ENCODE measurements at regions not wholly inside any gene's neighbourhood (a gene's known extent, or its start where the extent isn't known, plus 50 kb on each side); places are given as distances from the start of the nearest gene placed in this dataset.
"Not testable (repeated sequence)": the region's sequence is repeated elsewhere in the genome, so short reads cannot be mapped to it uniquely, and the experiment has no call there.

DNA sequence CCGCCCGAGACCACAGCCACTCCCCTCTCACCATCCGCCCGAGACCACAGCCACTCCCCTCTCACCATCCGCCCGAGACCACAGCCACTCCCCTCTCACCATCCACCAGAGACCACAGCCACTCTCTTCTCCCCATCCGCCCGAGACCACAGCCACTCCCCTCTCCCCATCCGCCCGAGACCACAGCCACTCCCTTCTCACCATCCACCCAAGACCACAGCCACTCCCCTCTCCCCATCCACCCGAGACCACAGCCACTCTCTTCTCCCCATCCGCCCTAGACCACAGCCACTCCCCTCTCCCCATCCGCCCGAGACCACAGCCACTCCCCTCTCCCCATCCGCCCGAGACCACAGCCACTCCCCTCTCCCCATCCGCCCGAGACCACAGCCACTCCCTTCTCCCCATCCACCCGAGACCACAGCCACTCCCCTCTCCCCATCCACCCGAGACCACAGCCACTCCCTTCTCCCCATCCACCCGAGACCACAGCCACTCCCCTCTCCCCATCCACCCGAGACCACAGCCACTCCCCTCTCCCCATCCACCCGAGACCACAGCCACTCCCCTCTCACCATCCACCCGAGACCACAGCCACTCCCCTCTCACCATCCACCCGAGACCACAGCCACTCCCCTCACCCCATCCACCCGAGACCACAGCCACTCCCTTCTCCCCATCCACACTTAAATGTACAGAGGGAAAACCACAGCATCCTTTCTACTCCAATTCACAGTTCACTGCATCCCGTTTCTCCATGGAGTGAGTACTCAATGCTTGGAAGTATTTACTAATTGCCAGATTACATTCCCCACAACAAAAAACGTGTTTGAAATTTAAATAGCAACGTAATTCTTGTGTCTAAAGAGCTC, 83.5 kb upstream of the SFSWAP start:
- not testable (repeated sequence) for TF ChIP-seq EZH2 (IDR thresholded peaks at IDR 0.05; ENCODE audit: borderline replicate concordance, low read length); CTCF (IDR thresholded peaks at IDR 0.05; ENCODE audit: low read length)

All from OCI-LY1 (cell line).